HG03060 (cell line): ENCODE measurements at regions not wholly inside any gene's neighbourhood (a gene's known extent, or its start where the extent isn't known, plus 50 kb on each side); places are given as distances from the start of the nearest gene placed in this dataset.
"Not testable (repeated sequence)": the region's sequence is repeated elsewhere in the genome, so short reads cannot be mapped to it uniquely, and the experiment has no call there.

Experiments used
- ATAC-seq: cut with Tn5 transposase; IDR thresholded peaks from one replicate; pipeline ENCODE4 v1.9.1; 2021; ENCODE audit warnings: low read depth, moderate number of reproducible peaks; ENCODE audit not compliant: unreplicated experiment

GRCh38 chrX:140172401-140172800 lies 207.1 kb upstream of the CXorf66 start:
- no peak for ATAC-seq

DNA sequence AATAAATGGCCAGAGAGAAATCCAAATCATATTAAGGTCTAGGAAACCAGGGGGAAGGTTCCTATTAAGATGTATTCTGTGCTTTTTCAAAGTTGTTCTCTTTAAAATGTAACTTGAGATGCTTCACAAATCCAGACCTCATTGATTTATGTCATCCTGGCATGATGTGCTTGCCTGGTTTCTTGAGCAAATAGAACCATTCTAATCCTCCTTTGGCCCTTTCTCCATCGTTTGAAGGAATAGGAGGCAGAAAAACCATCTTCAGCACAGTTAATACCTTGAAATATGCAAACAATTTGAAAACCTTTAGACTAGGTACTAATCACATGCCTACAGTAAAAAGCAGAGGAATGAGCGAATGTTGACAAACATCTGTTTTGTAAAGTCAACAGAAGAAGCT lies 202.2 kb upstream of the CXorf66 start:
- ATAC-seq: no peak

DNA sequence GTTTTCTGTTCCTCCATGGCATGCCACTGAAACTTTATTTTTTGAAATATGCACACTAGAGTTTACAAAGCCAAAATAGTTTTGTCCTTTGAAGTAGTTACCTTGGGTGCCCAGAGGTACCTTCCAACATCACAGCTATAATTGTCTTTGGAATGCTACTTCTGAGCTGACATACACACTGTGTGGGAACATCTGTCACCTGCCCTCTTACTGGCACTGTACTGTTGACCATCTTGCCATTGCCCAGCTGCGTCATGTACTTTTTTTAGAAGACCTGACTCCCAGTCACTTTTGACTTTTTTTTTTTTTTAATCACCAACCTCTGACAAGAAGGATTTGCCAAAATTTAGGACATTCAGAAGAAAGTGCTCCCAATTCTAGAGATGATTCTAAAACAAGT lies 200.5 kb upstream of the CXorf66 start:
- ATAC-seq: no peak

- no peak for ATAC-seq
Measured at GRCh38 chrX:140164391-140164790, 199.1 kb upstream of the CXorf66 start.

GRCh38 chrX:140163371-140164159 lies 198.2 kb upstream of the CXorf66 start:
- ATAC-seq: no peak

GRCh38 chrX:140157611-140158010 lies 192.3 kb upstream of the CXorf66 start:
- no peak for ATAC-seq

DNA sequence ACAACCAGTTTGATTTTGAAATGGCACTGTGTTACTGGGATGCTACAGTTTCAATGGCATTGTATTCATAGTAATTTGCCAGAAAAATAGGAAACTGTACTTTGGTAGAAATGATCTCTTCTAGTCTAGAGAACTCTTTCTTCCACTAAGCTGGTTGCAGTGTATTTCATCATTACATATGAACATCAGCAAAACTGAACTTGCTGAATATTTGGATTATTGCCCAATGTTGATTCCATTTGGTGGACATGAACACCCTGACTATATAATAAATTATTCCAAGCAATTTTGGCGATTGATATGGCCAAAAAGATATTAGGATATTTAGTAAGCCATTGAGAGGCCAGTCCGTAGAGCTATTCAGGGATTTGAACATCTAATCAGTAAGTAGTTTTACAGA lies 191.8 kb upstream of the CXorf66 start:
- ATAC-seq: no peak

DNA sequence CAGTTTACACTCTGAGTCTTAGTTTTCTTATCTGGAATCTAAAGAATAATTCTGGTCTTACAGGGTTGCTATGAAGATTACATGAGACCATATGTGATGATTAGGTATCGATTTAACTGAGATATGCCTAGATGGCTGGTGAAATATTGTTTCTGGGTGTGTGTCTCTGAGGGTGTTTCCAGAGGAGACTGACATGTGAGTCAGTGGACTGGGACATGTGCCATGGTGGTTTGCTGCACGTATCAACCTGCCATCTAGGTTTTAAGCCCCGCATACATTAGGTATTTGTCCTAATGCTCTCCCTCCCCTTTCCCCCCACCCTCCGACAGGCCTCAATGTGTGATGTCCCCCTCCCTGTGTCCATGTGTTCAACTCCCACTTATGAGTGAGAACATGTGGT lies 186.0 kb upstream of the CXorf66 start:
- no peak for ATAC-seq

DNA sequence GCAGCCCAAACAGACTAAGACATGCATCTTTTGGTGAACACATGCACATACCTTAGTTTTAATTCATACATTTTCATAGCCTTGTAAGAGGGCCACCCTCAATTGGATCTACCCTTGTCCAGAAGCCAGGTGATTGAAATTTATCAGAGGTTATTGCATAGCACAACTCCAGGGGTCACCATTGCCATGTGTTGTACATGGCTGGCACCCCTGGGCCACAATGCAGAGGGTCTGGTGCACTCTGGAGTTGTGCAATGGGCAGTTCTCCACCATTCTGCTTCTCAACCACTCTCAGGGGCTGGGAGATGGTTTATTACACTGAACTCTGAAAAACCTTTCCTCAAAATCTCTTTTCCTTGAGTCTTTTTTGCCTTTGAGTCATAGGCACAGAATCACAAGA lies 184.4 kb upstream of the CXorf66 start:
- ATAC-seq: no peak

GRCh38 chrX:140141444-140142029 lies 176.2 kb upstream of the CXorf66 start:
- ATAC-seq: no peak

- not testable (repeated sequence) for ATAC-seq
Measured at GRCh38 chrX:140138492-140138891, 173.2 kb upstream of the CXorf66 start.

DNA sequence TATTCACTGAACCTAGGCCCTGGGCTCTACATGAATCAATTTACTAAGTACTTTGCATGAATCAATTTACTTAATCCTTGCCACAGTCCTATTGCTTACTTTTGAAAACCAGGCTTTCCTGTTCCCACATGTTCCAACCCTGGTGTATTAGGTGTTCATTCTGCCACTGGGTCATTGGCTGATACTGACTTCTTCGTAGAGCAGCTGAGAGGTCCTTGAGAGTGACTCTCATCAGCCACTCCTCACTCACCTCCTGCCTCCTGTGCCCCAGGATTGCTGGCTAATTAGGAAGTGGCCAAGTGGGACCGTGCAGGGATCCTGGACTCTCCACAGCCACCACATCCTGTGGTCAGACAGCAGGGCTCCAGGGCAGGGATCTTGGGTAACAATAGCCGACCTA lies 172.7 kb upstream of the CXorf66 start:
- ATAC-seq: not testable (repeated sequence)

DNA sequence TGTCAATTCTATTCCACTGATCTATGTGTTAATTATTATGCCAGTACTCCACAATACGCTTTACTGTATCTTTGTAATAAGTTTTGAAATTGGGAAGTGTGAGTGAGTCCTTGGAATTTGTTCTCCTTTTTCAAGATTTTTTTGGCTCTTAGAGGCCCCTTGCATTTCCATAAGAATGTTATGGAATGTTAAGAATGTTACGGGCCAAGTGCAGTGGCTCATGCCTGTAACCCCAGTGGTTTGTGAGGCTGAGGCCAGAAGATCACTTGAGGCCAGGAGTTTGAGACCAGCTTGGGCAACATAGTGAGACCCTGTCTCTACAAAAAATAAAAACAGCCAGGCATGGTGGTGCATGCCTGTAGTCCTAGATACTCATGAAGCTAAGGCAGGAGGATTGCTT lies 167.6 kb upstream of the CXorf66 start:
- no peak for ATAC-seq

- ATAC-seq: no peak
Measured at GRCh38 chrX:140123446-140123845, 158.1 kb upstream of the CXorf66 start.

DNA sequence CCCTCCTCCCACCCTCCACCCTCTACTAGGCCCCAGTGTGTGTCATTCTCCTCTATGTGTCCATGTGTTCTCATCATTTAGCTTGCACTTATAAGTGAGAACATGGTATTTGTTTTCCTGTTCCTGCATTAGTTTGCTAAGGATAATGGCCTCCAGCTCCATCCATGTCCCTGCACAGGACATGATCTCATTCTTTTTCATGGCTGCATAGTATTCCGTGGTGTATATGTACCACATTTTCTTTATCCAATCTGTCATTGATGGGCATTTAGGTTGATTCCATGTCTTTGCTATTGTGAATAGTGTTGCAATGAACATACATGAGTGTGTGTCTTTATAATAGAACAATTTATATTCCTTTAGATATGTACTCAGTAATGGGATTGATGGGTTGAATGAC lies 148.7 kb upstream of the CXorf66 start:
- ATAC-seq: not testable (repeated sequence)

- no peak for ATAC-seq
Measured at GRCh38 chrX:140110081-140110650, 144.8 kb upstream of the CXorf66 start.

GRCh38 chrX:140104760-140105159 lies 139.4 kb upstream of the CXorf66 start:
- ATAC-seq: no peak

DNA sequence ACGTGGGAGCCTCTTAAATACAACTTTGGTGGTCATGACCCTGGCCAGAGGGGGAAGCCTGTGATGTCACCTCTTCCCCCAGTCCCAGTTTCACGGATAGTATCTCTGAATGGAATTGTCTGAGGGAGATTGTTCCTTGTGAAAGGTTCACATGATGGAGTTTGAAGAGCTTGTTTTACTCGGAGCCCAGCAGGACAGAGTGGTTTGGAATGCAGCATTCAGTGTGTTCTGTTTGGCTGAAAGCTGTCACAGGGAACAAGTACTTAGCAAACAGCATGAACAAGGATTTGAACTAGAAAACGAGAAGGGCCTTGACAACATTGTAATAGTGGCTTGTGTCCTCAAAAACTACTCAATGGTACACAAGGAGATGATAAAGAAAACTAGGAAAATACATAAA lies 133.9 kb upstream of the CXorf66 start:
- no peak for ATAC-seq

DNA sequence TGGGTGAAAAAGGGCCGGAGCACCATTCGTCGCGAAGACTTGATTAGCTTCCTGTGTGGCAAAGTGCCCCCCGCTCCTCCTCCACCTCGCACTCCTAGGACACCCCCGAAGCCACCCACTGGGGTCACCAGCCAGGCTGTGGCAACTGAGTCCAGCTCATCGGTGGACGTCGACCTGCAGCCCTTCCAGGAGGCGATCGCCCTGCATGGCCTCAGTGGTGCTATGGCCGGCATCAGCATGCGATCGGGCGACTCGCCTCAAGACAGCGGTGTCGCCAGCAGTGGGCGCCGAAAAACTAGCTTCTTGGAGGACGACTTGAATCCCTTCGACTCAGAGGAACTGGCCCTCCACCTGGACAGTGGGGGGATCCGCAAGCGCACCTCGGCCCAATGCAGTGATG lies 126.8 kb upstream of the CXorf66 start:
- no peak for ATAC-seq

- ATAC-seq: no peak
Measured at GRCh38 chrX:140091125-140091886, 126.0 kb upstream of the CXorf66 start.

GRCh38 chrX:140090800-140091124 lies 125.4 kb upstream of the CXorf66 start:
- ATAC-seq: no peak
